Activated CD4-positive, alpha-beta T cell treated with anti-CD3 and anti-CD28 coated beads, Interleukin-2, amount 10 ng/mL, durations not matched to agents 7 days and 5 days (primary cell): ENCODE measurements at regions not wholly inside any gene's neighbourhood (a gene's known extent, or its start where the extent isn't known, plus 50 kb on each side); places are given as distances from the start of the nearest gene placed in this dataset.
"Not testable (repeated sequence)": the region's sequence is repeated elsewhere in the genome, so short reads cannot be mapped to it uniquely, and the experiment has no call there.

Experiments
- CTCF ChIA-PET: fragments of 350-600 bp; sonication (Branson Sonifier 250); formaldehyde crosslinking; loops from one replicate; lab custom pipeline; 2021; ENCODE audit warnings: antibody characterized with exemption; lab: Charles Lee
- POLR2A ChIA-PET: fragments of 350-600 bp; sonication (Branson Sonifier 250); formaldehyde crosslinking; loops from one replicate; lab custom pipeline; 2021; ENCODE audit warnings: antibody characterized with exemption; lab: Charles Lee
- DNase-seq: peaks from one replicate; pipeline ENCODE4 v3.0.0-alpha.2; 2020
- H3K27ac Mint-ChIP-seq: one replicate; pipeline ENCODE4 v1.8.0; 2021; ENCODE audit warnings: mild to moderate bottlenecking, moderate library complexity, mixed read lengths
- H3K27me3 Mint-ChIP-seq: one replicate; pipeline ENCODE4 v1.8.0; 2021; ENCODE audit warnings: mixed read lengths
- H3K36me3 Mint-ChIP-seq: one replicate; pipeline ENCODE4 v1.8.0; 2021; ENCODE audit warnings: low read depth, mixed read lengths
- H3K4me1 Mint-ChIP-seq: one replicate; pipeline ENCODE4 v1.8.0; 2021; ENCODE audit warnings: mixed read lengths
- H3K4me3 Mint-ChIP-seq: one replicate; pipeline ENCODE4 v1.8.0; 2021; ENCODE audit warnings: mild to moderate bottlenecking, moderate library complexity, mixed read lengths
- H3K9me3 Mint-ChIP-seq: one replicate; pipeline ENCODE4 v1.8.0; 2021; ENCODE audit warnings: mixed read lengths

GRCh38 chr5:6548756-6549285 lies 84.0 kb downstream of the NSUN2 start:
- POLR2A ChIA-PET = no interaction called here
- Mint-ChIP-seq H3K9me3 (no peaks in the 10 kb centered on the region), H3K4me1 (no peaks in the 10 kb centered on the region), H3K4me3 (no peak overlapping the region), H3K27ac (no peak overlapping the region), H3K36me3 (no peaks in the 10 kb centered on the region), H3K27me3 (no peaks in the 10 kb centered on the region)
- no peak for DNase-seq
- CTCF ChIA-PET = interaction anchor here (0.9 kb wide), 1 partner anchor 851 kb away, joined by 3 read pairs; no protein-coding TSS in a partner anchor

DNA sequence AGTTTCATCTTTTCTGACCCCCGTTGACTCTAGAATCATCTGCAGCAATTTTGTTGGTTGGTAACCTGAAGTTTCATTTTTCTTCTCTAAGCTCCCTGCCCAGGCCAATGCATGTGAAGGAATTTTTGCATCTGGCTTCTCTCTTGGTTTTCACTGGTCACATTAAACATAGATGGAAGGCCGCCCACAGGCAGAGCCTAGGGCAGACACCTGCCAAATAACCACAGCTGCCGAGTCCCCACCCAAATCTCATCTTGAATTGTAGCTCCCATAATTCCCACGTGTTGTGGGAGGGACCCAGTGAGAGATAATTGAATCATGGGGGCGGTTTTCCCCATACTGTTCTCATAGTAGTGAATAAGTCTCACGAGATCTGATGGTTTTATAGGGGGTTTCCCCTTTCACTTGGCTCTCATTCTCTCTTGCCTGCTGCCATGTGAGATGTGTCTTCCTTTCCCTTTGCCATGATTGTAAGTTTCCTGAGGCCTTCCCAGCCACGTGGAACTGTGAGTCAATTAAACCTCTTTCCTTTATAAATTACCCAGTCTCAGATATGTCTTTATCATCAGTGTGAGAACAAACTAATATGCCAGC lies 84.8 kb downstream of the NSUN2 start:
- CTCF ChIA-PET = interaction anchor here (0.9 kb wide), 1 partner anchor 852 kb away, joined by 3 read pairs; no protein-coding TSS in a partner anchor
- POLR2A ChIA-PET, H3K4me1 Mint-ChIP-seq, H3K4me3 Mint-ChIP-seq, H3K27me3 Mint-ChIP-seq, H3K36me3 Mint-ChIP-seq, H3K9me3 Mint-ChIP-seq, DNase-seq, H3K27ac Mint-ChIP-seq: not testable (repeated sequence)

- CTCF ChIA-PET = interaction anchor here (0.5 kb wide), 1 partner anchor 59 kb away, joined by 4 read pairs; no protein-coding TSS in a partner anchor
- no peaks in the 10 kb centered on the region for H3K9me3 Mint-ChIP-seq
- no peaks in the 10 kb centered on the region for H3K4me1 Mint-ChIP-seq
- POLR2A ChIA-PET = no interaction called here
- H3K36me3 Mint-ChIP-seq = no peaks in the 10 kb centered on the region
- no peak overlapping the region for H3K27ac Mint-ChIP-seq
- no peak for DNase-seq
- no peaks in the 10 kb centered on the region for H3K27me3 Mint-ChIP-seq
- no peak overlapping the region for H3K4me3 Mint-ChIP-seq
Observed at GRCh38 chr5:6547498-6547897, 85.3 kb downstream of the NSUN2 start.

GRCh38 chr5:6545770-6546690 lies 86.8 kb downstream of the NSUN2 start:
- DNase-seq = no peak
- H3K4me1 Mint-ChIP-seq = no peaks in the 10 kb centered on the region
- H3K27me3 Mint-ChIP-seq = no peaks in the 10 kb centered on the region
- ChIA-PET POLR2A (no interaction called here), CTCF (no interaction called here)
- H3K4me3 Mint-ChIP-seq = no peak overlapping the region
- H3K36me3 Mint-ChIP-seq = no peaks in the 10 kb centered on the region
- H3K9me3 Mint-ChIP-seq = no peaks in the 10 kb centered on the region
- H3K27ac Mint-ChIP-seq = no peak overlapping the region

GRCh38 chr5:6545036-6545693 lies 87.7 kb downstream of the NSUN2 start:
- no peaks in the 10 kb centered on the region for H3K36me3 Mint-ChIP-seq
- no peak for DNase-seq
- CTCF ChIA-PET = no interaction called here

GRCh38 chr5:6544561-6544935 lies 88.3 kb downstream of the NSUN2 start:
- Mint-ChIP-seq H3K9me3 (no peaks in the 10 kb centered on the region), H3K4me3 (no peak overlapping the region), H3K36me3 (no peaks in the 10 kb centered on the region), H3K4me1 (no peaks in the 10 kb centered on the region), H3K27ac (no peak overlapping the region), H3K27me3 (peaks cover 2% of the 10 kb centered on the region)
- DNase-seq = no peak
- CTCF ChIA-PET = no interaction called here
- POLR2A ChIA-PET = no interaction called here

More at GRCh38 chr5:6545036-6545693, 87.7 kb downstream of the NSUN2 start:
- POLR2A ChIA-PET = no interaction called here
- Mint-ChIP-seq H3K4me1 (no peaks in the 10 kb centered on the region), H3K27ac (no peak overlapping the region), H3K27me3 (peaks cover 2% of the 10 kb centered on the region), H3K9me3 (no peaks in the 10 kb centered on the region), H3K4me3 (no peak overlapping the region)
